HEK293 (cell line): ENCODE measurements at regions not wholly inside any gene's neighbourhood (a gene's known extent, or its start where the extent isn't known, plus 50 kb on each side); places are given as distances from the start of the nearest gene placed in this dataset.

Source experiments
- CTCF ChIA-PET: fragments of 350-600 bp; formaldehyde crosslinking; extraction: SDS; loops from one replicate; lab custom pipeline; 2021; ENCODE audit warnings: antibody characterized with exemption; lab: Yijun Ruan, JAX
- POLR2A ChIA-PET: fragments of 300-600 bp; formaldehyde crosslinking; extraction: SDS; loops from one replicate; lab custom pipeline; 2020; ENCODE audit warnings: antibody characterized with exemption, inconsistent platforms; lab: Yijun Ruan, JAX
- H3K27ac ChIP-seq: fragments of 200-500 bp; sonication (Bioruptor generic); 2 replicates; pipeline ENCODE4 v1.5.1; 2014; ENCODE audit warnings: low read depth, low read length, control low read depth, inconsistent platforms; ENCODE audit errors: extremely low read depth
- H3K36me3 ChIP-seq, 2 experiments: fragments of 200-500 bp in 1 of 2; sonication (Bioruptor generic) in 1 of 2; 1 replicate in 1 of 2; 2 replicates in 1 of 2; pipeline ENCODE4 v1.5.1; 2014 to 2017; ENCODE audit warnings: inconsistent platforms in 2 of 2, low read length in 2 of 2; ENCODE audit not compliant: control insufficient read depth in 2 of 2, insufficient read depth in 1 of 2
- H3K4me1 ChIP-seq: fragments of 200-500 bp; sonication (Bioruptor generic); 2 replicates; pipeline ENCODE4 v1.5.1; 2014; ENCODE audit warnings: mild to moderate bottlenecking, low read length, inconsistent platforms; ENCODE audit not compliant: control insufficient read depth, insufficient read depth
- H3K4me3 ChIP-seq: 2 replicates; pipeline ENCODE4 v1.5.1; 2011; ENCODE audit warnings: low read depth, mild to moderate bottlenecking, control low read depth, low read length, moderate library complexity
- H3K9me3 ChIP-seq: fragments of 200-500 bp; sonication (Bioruptor generic); 2 replicates; pipeline ENCODE4 v1.5.1; 2014; ENCODE audit warnings: low read depth, low read length, inconsistent platforms; ENCODE audit not compliant: control insufficient read depth, insufficient read depth
- BCL11B ChIP-seq: fragments of 450-650 bp; formaldehyde crosslinking; IDR thresholded peaks from 2 replicates; pipeline ENCODE4 v1.5.1; 2016; ENCODE audit warnings: low read depth, missing biosample characterization, missing genetic modification characterization
- GFI1B ChIP-seq: fragments of 450-650 bp; formaldehyde crosslinking; IDR thresholded peaks from 2 replicates; pipeline ENCODE4 v1.5.1; 2016; ENCODE audit warnings: missing biosample characterization, missing genetic modification characterization
- PRDM1 ChIP-seq: fragments of 450-650 bp; formaldehyde crosslinking; IDR thresholded peaks from 2 replicates; pipeline ENCODE4; 2016; ENCODE audit warnings: missing biosample characterization, missing genetic modification characterization
- SALL2 ChIP-seq: fragments of 450-650 bp; formaldehyde crosslinking; IDR thresholded peaks from 2 replicates; pipeline ENCODE4 v1.5.0; 2017; ENCODE audit warnings: missing biosample characterization, mild to moderate bottlenecking, missing genetic modification characterization, borderline replicate concordance
- ZBTB21 ChIP-seq: fragments of 450-650 bp; formaldehyde crosslinking; IDR thresholded peaks from 2 replicates; pipeline ENCODE4 v1.5.1; 2017; ENCODE audit warnings: missing biosample characterization, missing genetic modification characterization
- ZNF174 ChIP-seq: fragments of 450-650 bp; formaldehyde crosslinking; IDR thresholded peaks from 2 replicates; pipeline ENCODE4 v1.5.0; 2017; ENCODE audit warnings: missing biosample characterization, mild to moderate bottlenecking, missing genetic modification characterization
- ZNF624 ChIP-seq: fragments of 450-650 bp; formaldehyde crosslinking; IDR thresholded peaks from 2 replicates; pipeline ENCODE4 v1.5.1; 2017; ENCODE audit warnings: missing biosample characterization, missing genetic modification characterization
- ZNF785 ChIP-seq: fragments of 450-650 bp; formaldehyde crosslinking; IDR thresholded peaks from 2 replicates; pipeline ENCODE4 v1.5.1; 2016; ENCODE audit warnings: missing biosample characterization, missing genetic modification characterization
- TF ChIP-seq, protein P1 (sequence below): fragments of 450-650 bp; formaldehyde crosslinking; IDR thresholded peaks from 2 replicates; pipeline ENCODE4 v1.5.1; 2016; ENCODE audit warnings: missing biosample characterization, missing genetic modification characterization, borderline replicate concordance
- TF ChIP-seq, protein P2 (sequence below): sonication (generic); formaldehyde crosslinking; IDR thresholded peaks from 2 replicates; pipeline ENCODE4 v1.8.1; 2022; ENCODE audit warnings: mild to moderate bottlenecking, moderate library complexity, missing genetic modification reagents
- TF ChIP-seq, protein P3 (sequence below): fragments of 450-650 bp; formaldehyde crosslinking; IDR thresholded peaks from 2 replicates; pipeline ENCODE4 v1.5.0; 2017; ENCODE audit warnings: missing biosample characterization, missing genetic modification characterization, borderline replicate concordance
- TF ChIP-seq, protein P4 (sequence below): fragments of 450-650 bp; formaldehyde crosslinking; IDR thresholded peaks from 2 replicates; pipeline ENCODE4 v1.5.1; 2017; ENCODE audit warnings: missing biosample characterization, mild to moderate bottlenecking, missing genetic modification characterization, moderate library complexity
- TF ChIP-seq, protein P5 (sequence below): fragments of 450-650 bp; formaldehyde crosslinking; IDR thresholded peaks from 2 replicates; pipeline ENCODE4 v1.5.1; 2016; ENCODE audit warnings: missing biosample characterization, missing genetic modification characterization, low read depth
- TF ChIP-seq, protein P6 (sequence below): fragments of 450-650 bp; formaldehyde crosslinking; IDR thresholded peaks from 2 replicates; pipeline ENCODE4 v1.5.1; 2016; ENCODE audit warnings: missing biosample characterization, missing genetic modification characterization
- TF ChIP-seq, protein P7 (sequence below): fragments of 450-650 bp; formaldehyde crosslinking; IDR thresholded peaks from 2 replicates; pipeline ENCODE4 v1.5.1; 2017; ENCODE audit warnings: missing biosample characterization, missing genetic modification characterization

DNA sequence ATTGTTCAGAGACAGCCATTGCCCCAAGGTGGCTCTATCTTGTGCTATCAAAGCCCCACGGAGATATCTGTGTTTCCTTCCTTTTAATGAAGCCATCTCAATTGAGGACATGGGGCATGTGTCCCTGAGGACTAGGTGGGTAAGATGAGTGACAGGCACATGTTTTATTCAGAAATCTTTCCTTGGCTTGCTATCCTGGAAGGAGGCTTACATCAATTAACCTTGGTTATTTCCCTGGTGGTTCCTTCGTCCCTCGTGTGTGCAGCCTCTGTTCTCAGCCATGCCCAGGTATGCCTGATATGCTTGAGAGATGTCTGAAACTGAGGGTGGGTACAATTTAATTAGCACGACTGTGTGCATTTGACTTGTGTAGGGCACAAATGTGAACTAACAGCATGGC is 102.2 kb upstream of the TUT7 start (continued):
- TF ChIP-seq, protein P1, sequence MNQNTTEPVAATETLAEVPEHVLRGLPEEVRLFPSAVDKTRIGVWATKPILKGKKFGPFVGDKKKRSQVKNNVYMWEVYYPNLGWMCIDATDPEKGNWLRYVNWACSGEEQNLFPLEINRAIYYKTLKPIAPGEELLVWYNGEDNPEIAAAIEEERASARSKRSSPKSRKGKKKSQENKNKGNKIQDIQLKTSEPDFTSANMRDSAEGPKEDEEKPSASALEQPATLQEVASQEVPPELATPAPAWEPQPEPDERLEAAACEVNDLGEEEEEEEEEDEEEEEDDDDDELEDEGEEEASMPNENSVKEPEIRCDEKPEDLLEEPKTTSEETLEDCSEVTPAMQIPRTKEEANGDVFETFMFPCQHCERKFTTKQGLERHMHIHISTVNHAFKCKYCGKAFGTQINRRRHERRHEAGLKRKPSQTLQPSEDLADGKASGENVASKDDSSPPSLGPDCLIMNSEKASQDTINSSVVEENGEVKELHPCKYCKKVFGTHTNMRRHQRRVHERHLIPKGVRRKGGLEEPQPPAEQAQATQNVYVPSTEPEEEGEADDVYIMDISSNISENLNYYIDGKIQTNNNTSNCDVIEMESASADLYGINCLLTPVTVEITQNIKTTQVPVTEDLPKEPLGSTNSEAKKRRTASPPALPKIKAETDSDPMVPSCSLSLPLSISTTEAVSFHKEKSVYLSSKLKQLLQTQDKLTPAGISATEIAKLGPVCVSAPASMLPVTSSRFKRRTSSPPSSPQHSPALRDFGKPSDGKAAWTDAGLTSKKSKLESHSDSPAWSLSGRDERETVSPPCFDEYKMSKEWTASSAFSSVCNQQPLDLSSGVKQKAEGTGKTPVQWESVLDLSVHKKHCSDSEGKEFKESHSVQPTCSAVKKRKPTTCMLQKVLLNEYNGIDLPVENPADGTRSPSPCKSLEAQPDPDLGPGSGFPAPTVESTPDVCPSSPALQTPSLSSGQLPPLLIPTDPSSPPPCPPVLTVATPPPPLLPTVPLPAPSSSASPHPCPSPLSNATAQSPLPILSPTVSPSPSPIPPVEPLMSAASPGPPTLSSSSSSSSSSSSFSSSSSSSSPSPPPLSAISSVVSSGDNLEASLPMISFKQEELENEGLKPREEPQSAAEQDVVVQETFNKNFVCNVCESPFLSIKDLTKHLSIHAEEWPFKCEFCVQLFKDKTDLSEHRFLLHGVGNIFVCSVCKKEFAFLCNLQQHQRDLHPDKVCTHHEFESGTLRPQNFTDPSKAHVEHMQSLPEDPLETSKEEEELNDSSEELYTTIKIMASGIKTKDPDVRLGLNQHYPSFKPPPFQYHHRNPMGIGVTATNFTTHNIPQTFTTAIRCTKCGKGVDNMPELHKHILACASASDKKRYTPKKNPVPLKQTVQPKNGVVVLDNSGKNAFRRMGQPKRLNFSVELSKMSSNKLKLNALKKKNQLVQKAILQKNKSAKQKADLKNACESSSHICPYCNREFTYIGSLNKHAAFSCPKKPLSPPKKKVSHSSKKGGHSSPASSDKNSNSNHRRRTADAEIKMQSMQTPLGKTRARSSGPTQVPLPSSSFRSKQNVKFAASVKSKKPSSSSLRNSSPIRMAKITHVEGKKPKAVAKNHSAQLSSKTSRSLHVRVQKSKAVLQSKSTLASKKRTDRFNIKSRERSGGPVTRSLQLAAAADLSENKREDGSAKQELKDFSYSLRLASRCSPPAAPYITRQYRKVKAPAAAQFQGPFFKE (tag by site-specific recombination) = no peak

DNA sequence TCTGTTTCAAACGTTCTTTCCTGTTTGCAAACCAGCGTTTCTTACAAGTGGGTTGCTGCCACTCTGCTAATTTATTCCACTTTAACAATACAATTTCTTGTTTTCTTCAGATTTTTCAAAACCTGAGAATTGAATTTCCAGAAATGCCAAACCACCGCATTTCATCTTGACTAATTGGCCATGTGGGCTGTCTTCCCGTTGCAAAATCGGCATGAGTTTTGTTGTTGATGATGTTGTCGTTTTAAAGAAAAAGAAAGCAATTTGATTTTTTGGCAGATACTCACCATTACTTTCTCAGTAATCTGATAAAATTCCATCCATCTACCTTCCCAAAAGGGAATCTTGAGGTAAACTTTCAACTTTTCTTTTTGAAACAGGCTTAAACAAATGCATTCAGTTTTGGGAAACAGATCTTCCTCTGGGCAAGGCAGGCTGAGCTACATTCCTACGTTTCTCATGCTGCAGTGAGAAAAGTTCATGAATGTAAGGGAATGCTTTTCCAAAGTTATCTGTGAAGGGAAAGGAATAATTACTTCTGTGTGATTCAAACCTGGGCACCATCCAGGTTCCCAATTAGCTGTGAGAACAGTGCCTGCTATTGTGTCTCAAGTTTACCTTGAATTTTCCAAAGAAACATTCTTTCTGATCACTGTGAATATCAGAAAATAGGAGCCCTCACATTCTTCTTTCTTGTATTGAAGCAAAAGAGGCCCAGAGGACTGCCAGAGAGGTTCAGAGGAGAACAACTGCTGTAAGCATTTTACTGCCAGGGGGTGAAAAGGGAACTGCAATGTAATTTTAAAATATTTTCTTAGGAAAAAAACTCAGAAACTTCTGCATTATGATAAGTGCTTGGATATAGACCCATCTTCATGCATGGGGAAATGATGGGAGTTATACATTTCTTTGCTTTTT is 100.7 kb upstream of the TUT7 start:
- H3K9me3 ChIP-seq = no peaks in the 10 kb centered on the region
- no peaks in the 10 kb centered on the region for H3K36me3 ChIP-seq
- H3K4me3 ChIP-seq = no peak overlapping the region
- H3K4me1 ChIP-seq = no peaks in the 10 kb centered on the region
- CTCF ChIA-PET = interaction anchor here (0.6 to 2.5 kb wide), 2 partner anchors 21 to 192 kb away, joined by 5 to 12 read pairs; no protein-coding TSS in a partner anchor
- POLR2A ChIA-PET = no interaction called here
- H3K27ac ChIP-seq = no peak overlapping the region
- TF ChIP-seq, protein P2, sequence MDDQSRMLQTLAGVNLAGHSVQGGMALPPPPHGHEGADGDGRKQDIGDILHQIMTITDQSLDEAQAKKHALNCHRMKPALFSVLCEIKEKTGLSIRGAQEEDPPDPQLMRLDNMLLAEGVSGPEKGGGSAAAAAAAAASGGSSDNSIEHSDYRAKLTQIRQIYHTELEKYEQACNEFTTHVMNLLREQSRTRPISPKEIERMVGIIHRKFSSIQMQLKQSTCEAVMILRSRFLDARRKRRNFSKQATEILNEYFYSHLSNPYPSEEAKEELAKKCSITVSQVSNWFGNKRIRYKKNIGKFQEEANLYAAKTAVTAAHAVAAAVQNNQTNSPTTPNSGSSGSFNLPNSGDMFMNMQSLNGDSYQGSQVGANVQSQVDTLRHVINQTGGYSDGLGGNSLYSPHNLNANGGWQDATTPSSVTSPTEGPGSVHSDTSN (CRISPR knock-in tag) = no peak
- TF ChIP-seq ZBTB21 = no peak
- no peak for TF ChIP-seq ZNF785 (tag by site-specific recombination)
- no peak for TF ChIP-seq ZNF624 (tag by site-specific recombination)
- TF ChIP-seq, protein P3, sequence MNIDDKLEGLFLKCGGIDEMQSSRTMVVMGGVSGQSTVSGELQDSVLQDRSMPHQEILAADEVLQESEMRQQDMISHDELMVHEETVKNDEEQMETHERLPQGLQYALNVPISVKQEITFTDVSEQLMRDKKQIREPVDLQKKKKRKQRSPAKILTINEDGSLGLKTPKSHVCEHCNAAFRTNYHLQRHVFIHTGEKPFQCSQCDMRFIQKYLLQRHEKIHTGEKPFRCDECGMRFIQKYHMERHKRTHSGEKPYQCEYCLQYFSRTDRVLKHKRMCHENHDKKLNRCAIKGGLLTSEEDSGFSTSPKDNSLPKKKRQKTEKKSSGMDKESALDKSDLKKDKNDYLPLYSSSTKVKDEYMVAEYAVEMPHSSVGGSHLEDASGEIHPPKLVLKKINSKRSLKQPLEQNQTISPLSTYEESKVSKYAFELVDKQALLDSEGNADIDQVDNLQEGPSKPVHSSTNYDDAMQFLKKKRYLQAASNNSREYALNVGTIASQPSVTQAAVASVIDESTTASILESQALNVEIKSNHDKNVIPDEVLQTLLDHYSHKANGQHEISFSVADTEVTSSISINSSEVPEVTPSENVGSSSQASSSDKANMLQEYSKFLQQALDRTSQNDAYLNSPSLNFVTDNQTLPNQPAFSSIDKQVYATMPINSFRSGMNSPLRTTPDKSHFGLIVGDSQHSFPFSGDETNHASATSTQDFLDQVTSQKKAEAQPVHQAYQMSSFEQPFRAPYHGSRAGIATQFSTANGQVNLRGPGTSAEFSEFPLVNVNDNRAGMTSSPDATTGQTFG = no peak
- TF ChIP-seq, protein P4, sequence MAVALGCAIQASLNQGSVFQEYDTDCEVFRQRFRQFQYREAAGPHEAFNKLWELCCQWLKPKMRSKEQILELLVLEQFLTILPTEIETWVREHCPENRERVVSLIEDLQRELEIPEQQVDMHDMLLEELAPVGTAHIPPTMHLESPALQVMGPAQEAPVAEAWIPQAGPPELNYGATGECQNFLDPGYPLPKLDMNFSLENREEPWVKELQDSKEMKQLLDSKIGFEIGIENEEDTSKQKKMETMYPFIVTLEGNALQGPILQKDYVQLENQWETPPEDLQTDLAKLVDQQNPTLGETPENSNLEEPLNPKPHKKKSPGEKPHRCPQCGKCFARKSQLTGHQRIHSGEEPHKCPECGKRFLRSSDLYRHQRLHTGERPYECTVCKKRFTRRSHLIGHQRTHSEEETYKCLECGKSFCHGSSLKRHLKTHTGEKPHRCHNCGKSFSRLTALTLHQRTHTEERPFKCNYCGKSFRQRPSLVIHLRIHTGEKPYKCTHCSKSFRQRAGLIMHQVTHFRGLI (tag by site-specific recombination) = no peak
- TF ChIP-seq, protein P5, sequence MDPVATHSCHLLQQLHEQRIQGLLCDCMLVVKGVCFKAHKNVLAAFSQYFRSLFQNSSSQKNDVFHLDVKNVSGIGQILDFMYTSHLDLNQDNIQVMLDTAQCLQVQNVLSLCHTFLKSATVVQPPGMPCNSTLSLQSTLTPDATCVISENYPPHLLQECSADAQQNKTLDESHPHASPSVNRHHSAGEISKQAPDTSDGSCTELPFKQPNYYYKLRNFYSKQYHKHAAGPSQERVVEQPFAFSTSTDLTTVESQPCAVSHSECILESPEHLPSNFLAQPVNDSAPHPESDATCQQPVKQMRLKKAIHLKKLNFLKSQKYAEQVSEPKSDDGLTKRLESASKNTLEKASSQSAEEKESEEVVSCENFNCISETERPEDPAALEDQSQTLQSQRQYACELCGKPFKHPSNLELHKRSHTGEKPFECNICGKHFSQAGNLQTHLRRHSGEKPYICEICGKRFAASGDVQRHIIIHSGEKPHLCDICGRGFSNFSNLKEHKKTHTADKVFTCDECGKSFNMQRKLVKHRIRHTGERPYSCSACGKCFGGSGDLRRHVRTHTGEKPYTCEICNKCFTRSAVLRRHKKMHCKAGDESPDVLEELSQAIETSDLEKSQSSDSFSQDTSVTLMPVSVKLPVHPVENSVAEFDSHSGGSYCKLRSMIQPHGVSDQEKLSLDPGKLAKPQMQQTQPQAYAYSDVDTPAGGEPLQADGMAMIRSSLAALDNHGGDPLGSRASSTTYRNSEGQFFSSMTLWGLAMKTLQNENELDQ (tag by site-specific recombination) = no peak
- TF ChIP-seq, protein P6, sequence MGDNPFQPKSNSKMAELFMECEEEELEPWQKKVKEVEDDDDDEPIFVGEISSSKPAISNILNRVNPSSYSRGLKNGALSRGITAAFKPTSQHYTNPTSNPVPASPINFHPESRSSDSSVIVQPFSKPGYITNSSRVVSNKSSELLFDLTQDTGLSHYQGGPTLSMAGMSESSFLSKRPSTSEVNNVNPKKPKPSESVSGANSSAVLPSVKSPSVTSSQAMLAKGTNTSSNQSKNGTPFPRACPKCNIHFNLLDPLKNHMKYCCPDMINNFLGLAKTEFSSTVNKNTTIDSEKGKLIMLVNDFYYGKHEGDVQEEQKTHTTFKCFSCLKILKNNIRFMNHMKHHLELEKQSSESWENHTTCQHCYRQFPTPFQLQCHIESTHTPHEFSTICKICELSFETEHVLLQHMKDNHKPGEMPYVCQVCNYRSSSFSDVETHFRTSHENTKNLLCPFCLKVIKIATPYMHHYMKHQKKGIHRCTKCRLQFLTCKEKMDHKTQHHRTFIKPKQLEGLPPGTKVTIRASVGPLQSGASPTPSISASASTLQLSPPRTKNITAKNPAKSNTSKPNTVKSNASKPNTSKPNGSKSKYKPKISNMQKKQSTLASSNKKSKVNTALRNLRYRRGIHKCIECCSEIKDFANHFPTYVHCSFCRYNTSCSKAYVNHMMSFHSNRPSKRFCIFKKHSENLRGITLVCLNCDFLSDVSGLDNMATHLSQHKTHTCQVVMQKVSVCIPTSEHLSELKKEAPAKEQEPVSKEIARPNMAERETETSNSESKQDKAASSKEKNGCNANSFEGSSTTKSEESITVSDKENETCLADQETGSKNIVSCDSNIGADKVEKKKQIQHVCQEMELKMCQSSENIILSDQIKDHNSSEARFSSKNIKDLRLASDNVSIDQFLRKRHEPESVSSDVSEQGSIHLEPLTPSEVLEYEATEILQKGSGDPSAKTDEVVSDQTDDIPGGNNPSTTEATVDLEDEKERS (tag by site-specific recombination) = no peak
- no peak for TF ChIP-seq ZNF174 (tag by site-specific recombination)
- no peak for TF ChIP-seq PRDM1 (tag by site-specific recombination)
- TF ChIP-seq, protein P7, sequence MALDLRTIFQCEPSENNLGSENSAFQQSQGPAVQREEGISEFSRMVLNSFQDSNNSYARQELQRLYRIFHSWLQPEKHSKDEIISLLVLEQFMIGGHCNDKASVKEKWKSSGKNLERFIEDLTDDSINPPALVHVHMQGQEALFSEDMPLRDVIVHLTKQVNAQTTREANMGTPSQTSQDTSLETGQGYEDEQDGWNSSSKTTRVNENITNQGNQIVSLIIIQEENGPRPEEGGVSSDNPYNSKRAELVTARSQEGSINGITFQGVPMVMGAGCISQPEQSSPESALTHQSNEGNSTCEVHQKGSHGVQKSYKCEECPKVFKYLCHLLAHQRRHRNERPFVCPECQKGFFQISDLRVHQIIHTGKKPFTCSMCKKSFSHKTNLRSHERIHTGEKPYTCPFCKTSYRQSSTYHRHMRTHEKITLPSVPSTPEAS (tag by site-specific recombination) = no peak
- TF ChIP-seq BCL11B (tag by site-specific recombination) = no peak
- no peak for TF ChIP-seq GFI1B (tag by site-specific recombination)
- no peak for TF ChIP-seq SALL2 (tag by site-specific recombination)
